HG02981 (cell line): ENCODE measurements at regions not wholly inside any gene's neighbourhood (a gene's known extent, or its start where the extent isn't known, plus 50 kb on each side); places are given as distances from the start of the nearest gene placed in this dataset.

Source experiments
- ATAC-seq: cut with Tn5 transposase; IDR thresholded peaks from one replicate; pipeline ENCODE4 v1.9.1; 2021; ENCODE audit warnings: mild to moderate bottlenecking, moderate library complexity; ENCODE audit not compliant: unreplicated experiment

- no peak for ATAC-seq
These were observed 62.5 kb upstream of the CD44 start for GRCh38 chr11:35076201-35077100.

- peak; percentile 48 for ATAC-seq
These were observed 61.1 kb upstream of the CD44 start for GRCh38 chr11:35077709-35078469.

GRCh38 chr11:35078470-35078735 is 60.6 kb upstream of the CD44 start:
- no peak for ATAC-seq

- ATAC-seq, result no peak
These were observed 59.4 kb upstream of the CD44 start for GRCh38 chr11:35079611-35080010.

- ATAC-seq, result peak; percentile 66
These were observed 56.4 kb upstream of the CD44 start for GRCh38 chr11:35082321-35083180.

GRCh38 chr11:35083181-35083430 is 55.9 kb upstream of the CD44 start:
- no peak for ATAC-seq

GRCh38 chr11:35083431-35084238 is 55.3 kb upstream of the CD44 start:
- ATAC-seq, result peak; percentile 62

GRCh38 chr11:35084817-35085440 is 54.0 kb upstream of the CD44 start:
- no peak for ATAC-seq

- no peak for ATAC-seq
These were observed 53.3 kb upstream of the CD44 start for GRCh38 chr11:35085531-35086165.

GRCh38 chr11:35087648-35088047 is 51.3 kb upstream of the CD44 start:
- ATAC-seq, result no peak

- ATAC-seq, result no peak
These were observed 50.7 kb upstream of the CD44 start for GRCh38 chr11:35088226-35088625.

- no peak for ATAC-seq
These were observed 50.3 kb upstream of the CD44 start for GRCh38 chr11:35088676-35089075.
